Activated CD4-positive, alpha-beta T cell treated with anti-CD3 and anti-CD28 coated beads, Interleukin-2, amount 50 U/mL, for 48 hours (primary cell): ENCODE measurements at regions not wholly inside any gene's neighbourhood (a gene's known extent, or its start where the extent isn't known, plus 50 kb on each side); places are given as distances from the start of the nearest gene placed in this dataset.
"Not testable (repeated sequence)": the region's sequence is repeated elsewhere in the genome, so short reads cannot be mapped to it uniquely, and the experiment has no call there.

Source experiments
- DNase-seq, 2 experiments: peaks; one replicate each; pipeline ENCODE4 v3.0.0-alpha.2; 2020

- no peak for DNase-seq
These were observed 213.1 kb downstream of the BTBD3 start for GRCh38 chr20:12130781-12131180.

- no peak for DNase-seq
These were observed 215.9 kb downstream of the BTBD3 start for GRCh38 chr20:12133553-12133952.

DNA sequence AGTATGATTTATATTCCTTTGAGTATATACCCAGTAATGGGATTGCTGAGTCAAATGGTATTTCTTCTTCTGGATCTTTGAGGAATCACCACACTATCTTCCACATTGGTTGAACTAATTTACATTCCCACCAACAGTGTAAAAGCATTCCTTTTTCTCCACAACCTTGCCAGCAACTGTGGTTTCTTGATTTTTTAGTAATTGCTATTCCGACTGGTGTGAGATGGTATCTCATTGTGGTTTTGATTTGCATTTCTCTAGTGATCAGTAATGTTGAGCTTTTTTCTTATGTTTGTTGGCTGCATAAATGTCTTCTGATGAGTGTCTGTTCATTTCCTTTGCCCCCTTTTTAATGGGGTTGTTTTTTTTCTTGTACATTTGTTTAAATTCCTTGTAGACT lies 228.3 kb downstream of the BTBD3 start:
- not testable (repeated sequence) for DNase-seq

GRCh38 chr20:12152996-12153395 lies 235.3 kb downstream of the BTBD3 start:
- DNase-seq, result no peak

GRCh38 chr20:12153628-12154027 lies 235.9 kb downstream of the BTBD3 start:
- no peak for DNase-seq

DNA sequence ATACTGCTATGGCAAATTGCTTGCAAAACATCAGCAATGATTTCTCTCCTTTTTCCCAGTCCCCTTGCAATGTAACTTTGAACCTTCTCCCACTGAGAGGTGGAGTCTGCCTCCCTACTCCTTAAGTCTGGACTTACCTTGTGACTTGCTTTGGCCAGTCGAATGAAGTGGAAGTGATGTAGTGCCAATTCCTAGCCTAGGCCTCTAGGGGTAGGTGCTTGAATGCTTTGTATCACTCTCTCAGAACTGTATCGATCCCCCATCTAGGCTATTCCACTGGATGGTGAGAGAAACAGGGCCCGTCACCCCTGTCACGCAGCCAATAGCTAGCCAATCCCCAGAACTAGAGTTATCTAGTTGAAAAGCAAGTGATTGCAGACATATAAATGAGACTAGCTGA lies 238.6 kb downstream of the BTBD3 start:
- DNase-seq, result no peak

GRCh38 chr20:12159261-12159660 lies 241.6 kb downstream of the BTBD3 start:
- DNase-seq, result no peak

DNA sequence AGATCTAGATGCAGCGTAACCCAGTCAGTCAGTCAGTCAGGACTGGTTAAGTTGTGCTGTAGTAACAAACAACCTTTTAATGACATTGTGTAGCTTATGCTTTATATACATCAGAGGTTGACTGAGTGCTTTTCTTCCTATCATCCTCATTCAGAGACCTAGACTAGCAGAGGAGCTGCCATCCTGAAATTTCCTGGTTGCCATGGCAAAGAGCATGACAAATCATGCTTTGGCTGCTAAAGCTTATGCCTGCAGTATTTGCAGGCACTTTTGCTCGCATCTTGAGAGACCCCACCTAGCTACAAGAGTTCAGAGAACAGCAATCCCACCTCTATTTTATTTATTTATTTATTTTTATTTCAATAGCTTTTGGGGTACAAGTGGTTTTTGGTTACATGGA lies 244.0 kb downstream of the BTBD3 start:
- DNase-seq, result no peak

DNA sequence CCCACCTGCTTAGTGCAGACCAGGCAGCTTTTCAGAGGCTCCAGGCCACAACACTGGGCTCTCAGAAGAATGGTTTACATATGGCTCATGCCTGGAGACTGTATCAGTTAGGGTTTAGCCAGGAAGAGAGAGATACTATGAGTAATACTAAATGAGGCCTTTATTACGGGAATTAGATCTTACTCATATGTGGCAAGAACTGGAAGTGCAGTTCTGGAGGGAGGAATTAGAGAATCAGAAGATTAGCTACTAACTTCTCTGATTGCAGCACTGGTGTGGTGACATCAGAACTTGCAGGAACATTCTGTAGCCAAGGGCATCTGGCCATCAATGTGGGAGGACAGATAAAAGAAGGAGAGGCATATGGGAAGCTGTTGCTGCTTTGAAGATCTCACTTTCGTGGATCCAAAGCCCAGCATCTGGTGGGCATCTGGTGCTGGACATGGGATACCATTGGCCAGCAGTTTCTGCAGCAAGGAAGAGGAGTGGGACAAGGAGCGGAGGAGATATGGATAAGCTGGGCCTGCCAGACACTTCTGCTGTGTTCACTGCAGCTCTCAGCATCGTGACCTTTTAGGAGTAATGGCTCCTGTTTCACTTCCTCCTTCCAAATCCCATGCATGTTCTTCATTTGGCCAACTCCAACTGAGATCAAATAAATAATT lies 248.5 kb downstream of the BTBD3 start:
- no peak for DNase-seq

DNA sequence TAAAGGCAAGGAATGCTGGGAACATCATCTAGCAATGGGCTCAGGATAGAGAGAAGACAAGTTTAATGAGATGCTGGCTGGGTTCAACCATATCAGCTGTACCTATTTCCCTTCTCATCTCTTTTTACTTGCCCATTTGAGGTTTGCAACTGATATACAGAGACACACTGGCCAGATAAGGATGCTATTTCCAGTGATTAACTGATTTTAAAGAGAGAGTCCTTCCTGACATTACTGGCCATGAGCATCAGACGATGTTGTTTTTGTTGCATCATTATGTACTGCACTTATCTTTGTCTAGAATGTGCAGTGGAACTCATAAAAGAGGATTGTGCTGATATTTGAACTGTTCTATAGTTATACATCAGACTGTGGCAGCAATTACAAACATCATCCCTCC lies 252.7 kb downstream of the BTBD3 start:
- no peak for DNase-seq

GRCh38 chr20:12171923-12172524 lies 254.3 kb downstream of the BTBD3 start:
- DNase-seq, result no peak

DNA sequence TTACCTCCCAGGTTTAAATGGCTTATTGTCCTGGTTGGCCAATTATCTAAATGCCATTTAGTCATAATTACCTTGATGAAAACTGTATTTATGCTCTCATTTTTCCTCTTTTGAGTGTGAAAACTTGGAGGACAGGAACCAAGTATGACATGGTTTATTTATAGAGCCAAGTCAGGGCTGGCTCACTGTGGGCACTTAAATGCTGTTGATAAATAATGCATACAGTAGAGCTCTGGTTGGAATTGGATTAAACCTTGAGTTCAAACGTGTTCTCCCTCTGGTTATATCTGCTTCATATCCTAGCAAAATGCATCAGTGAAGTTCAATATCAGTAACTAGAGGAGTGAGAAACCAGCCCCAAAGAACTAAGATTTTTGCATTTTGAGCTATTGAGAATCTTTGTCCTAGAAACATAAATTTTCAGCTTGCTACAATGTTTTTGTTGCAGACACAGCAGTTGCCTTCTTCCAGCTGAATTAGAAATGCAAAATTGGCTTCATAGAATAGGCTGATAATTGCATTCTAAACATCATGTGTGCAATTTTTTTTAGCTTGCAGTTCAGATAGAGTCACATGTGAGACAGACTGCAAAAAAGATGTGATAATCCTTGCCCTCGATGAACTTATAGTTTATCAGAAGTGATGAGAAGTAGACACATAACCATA lies 255.8 kb downstream of the BTBD3 start:
- no peak for DNase-seq

- DNase-seq, result no peak
These were observed 257.8 kb downstream of the BTBD3 start for GRCh38 chr20:12175538-12175937.

GRCh38 chr20:12177657-12178293 lies 260.1 kb downstream of the BTBD3 start:
- DNase-seq, result no peak

DNA sequence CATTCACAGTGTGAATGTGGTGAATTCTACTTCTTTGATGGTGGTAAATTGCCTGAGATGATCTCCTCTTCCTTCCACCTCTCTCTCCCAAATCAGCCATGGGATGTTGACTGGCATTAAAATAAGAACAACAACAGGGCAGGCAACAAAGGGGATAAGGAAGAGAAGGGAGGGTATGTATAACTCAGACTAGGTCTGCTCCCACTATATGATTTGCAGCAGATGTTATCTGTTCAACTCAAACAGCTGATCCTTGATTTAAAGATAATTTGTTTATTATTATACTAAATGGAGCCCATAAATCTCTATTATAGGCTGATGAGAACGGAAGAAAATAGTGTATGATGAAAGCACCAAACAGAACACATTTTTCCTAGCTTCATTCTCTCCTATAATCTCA lies 262.0 kb downstream of the BTBD3 start:
- no peak for DNase-seq

- DNase-seq, result no peak
These were observed 262.5 kb downstream of the BTBD3 start for GRCh38 chr20:12180107-12180661.

- DNase-seq, result no peak
These were observed 280.6 kb downstream of the BTBD3 start for GRCh38 chr20:12198281-12198680.

DNA sequence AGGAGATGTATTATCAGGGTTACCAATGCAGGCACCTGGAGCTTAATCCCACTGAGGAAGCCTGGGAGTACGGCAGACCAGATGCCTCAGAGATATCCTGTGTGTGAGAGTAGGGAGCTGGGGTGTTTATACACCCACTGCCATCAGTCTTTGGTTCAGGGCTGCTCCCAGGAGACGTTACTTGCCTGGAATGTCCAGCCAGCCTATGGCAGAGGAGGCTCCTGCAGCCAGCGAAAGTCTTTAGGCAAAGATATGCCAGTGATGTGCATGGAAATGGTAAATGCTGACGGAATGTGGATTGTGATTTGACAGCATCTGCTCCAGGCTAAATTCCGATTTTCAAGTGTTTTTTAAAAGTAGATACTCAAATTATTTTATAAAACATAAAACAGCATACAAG lies 282.0 kb downstream of the BTBD3 start:
- DNase-seq, result no peak

- DNase-seq, result no peak
These were observed 283.7 kb downstream of the BTBD3 start for GRCh38 chr20:12201289-12201991.

DNA sequence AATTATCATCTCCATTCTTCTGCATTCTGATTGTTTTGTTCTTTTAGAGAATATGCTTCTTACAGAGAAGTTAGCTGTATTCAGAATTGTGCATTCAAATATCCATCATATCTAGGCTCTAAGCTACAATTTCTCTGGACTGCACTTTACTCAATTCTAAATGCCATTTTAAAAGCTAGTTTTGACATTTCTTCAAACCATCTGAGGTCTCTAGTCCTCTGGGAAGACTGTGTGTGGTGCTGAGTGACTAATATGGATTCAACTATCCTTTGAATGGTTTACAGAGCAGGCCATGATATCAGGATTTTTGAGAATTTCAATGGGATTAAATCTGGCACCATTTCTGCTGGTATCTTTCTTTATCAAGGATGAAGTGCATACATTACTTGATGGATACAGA lies 285.7 kb downstream of the BTBD3 start:
- no peak for DNase-seq

DNA sequence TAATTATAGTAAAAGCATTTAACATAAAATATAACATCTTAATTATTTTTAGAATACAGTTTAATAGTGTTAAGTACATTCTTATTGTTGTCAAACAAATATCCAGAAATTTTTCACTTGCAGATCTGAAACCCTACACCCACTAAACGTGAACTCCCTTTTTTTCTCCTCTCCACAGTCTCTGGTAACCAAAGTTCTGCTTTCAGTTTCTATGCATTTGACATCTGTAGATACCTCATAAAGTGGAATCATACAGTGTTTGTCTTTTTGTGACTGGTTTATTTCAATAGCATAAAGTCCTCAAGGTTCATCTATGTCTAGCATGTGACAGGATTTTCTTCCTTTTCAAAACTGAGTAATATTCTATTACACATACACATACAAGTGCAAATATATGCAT lies 286.3 kb downstream of the BTBD3 start:
- DNase-seq, result no peak

DNA sequence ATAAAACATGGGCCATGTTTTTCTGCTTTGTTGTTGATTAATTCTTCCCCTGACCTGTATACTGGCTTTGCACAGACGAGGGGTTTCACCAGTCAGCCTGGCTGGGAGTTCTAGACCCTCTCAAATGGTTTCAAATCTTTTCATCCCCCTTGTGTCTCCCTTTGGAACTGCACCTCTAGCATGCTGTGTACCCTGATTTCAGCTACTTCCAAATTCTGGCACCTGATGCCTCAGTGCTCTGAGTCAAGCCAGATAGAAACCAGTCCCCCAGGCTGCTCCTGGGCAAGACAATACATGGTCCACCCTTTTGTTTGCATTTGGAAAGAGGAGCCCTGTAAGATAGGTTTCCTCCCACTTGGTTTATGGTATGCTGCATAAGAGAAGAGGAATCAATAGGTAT lies 290.2 kb downstream of the BTBD3 start:
- DNase-seq, result no peak

DNA sequence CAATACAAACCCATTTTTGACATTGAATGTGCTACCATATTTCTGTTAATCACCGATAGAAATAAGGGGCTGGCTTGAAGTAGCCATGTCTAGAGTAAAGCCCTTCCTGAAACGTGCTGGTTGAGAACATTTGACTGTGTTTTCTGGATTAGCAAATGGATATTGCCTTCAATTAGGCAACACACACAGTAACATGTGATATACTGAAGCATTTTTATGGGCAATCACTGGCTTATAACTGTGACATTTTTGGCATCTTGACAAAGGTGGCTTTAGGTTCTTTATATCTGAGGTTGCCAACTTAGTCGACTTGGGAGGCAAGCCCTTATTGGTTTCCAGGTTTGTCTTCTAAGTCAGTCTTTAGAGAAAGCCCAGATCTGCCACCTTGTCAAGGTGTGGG lies 292.9 kb downstream of the BTBD3 start:
- no peak for DNase-seq
